ENCODE measurements at regions not wholly inside any gene's neighbourhood (a gene's known extent, or its start where the extent isn't known, plus 50 kb on each side); places are given as distances from the start of the nearest gene placed in this dataset.
"Not testable (repeated sequence)": the region's sequence is repeated elsewhere in the genome, so short reads cannot be mapped to it uniquely, and the experiment has no call there.

DNA sequence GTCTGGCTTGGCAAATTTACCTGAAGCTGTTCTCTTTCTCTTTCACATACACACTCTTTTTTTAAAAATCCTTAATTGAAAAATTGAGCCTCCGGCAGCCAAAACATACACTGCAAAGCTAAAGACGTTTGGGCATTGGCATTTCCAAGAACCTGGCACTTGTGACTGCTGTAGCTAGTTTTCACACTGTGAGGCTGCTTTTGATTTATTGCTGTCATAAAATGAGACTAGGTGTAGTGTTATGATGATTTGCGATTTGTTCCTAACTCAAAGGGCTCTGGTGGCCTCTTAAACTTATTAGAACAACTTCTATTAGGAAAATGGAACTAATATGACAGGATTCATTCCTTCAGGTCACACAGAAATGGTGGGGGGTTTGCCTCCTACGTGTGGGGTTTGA is 377.1 kb upstream of the FAR2 start:
- no peak for DNase-seq (ENCODE audit: low read depth in 2 of 2)

DNA sequence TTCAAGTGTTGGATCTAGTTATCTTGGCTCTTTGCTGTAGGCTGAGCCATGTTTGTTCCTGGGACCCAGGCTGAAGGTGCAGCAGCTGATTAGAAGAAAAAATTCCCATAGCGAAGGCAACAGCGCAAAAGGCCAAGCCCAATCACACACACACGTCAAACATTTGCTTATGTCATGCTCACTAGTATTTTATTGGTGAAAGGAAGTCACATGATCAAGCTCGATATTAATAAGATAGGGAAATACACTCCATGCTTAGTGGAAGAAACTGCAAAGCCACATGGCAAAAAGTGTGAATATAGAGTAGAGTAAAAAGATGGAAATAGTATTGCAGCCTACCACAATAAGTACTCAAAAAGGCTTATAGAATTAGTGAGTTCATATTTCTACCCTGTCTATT is 373.5 kb upstream of the FAR2 start:
- DNase-seq (ENCODE audit: low read depth in 2 of 2) = no peak

DNA sequence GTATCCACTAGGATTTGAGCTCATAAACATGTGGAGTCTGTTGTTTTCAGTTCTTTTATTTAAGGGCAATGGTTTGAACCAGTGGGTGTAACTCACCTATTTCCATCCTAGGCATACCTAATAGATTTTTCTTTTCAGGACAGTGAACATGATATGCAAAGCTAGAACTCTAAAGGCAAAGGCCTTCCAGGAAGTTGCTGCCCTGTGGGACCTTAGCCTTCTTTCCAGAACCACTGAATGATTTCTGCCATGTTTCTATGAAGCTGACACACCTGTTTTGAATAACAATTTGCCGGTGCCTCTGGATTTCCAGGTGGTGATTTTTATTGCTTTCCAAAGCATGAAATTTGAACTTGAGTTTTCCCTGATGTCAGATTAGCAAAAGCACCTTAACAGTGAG is 372.9 kb upstream of the FAR2 start:
- no peak for DNase-seq (ENCODE audit: low read depth in 2 of 2)

DNA sequence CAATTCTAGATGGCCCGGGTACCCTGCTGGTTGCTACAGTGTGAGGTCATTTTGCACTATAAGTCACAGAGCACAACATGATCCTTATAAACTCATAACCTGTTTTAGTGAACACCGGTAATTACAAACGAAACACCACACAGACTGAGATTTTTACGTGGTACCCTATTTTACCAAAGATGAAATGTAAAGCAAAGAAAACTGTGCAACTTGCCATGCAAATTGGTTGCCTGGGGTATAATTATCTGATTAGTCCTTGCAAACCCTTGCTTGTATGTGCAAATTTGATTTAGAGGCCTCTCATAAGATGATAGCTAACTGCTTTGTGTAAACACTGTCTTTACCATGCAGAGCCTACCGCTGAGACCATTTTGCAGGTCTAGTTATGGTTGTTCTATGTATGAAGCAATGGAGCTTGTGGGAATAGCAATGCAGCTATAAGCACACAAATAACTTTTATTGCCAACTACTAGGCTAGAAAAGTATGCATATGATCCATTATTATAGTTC is 372.1 kb upstream of the FAR2 start:
- no peak for DNase-seq (ENCODE audit: low read depth in 2 of 2)

DNA sequence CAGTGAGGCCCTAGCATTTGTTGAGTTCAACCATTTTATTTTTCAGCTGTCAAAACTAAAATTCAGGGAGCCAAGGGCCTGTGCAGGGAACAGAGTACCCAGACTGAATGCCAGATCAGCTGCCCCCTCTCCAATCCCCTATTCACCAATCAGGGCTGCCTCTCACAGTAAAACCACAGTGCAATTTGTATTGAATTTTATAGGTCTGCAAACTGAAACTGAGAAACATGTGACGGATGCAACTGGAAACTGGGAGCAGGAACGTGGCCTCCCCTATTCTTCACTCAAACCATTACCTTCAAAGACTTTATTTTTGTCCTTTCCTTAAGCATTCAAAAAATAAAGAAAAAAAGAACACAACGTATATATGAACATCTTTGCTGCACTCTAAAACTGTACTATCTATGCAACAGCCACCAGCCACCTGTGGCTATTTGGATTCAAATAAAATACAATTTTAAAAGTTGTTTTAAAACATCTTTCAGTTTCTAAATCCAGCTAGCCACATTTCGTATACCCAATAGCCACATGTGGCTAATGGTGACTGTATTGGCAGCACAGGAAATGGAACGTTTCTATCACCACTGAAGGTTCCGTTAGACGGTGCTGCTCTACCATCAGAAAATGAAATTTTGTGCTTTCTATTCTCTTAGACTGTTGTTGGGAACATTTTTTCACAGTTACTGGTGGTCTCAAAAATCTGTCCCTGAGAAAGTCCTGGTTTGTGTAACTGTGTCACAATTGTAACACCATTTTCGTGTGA is 371.3 kb upstream of the FAR2 start:
- no peak for DNase-seq (ENCODE audit: low read depth in 2 of 2)

DNA sequence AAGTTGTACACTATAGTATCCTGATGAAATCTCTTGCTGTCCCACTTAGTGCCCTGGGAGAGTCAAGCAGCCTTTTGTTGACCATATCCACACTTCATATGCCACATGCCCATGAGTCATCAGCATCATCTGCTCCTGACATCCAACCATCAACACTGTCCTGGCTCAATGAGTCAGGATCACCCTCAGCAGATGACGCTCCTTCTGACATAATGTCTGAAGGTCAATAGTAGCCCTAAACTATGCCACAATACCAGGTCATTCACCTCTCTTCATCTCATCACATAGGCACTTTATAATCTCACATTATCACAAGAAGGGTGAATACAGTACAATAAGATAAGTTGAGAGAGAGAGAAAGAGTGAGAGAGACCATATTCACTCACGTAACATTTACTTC is 369.0 kb upstream of the FAR2 start:
- DNase-seq (ENCODE audit: low read depth in 2 of 2) = no peak

DNA sequence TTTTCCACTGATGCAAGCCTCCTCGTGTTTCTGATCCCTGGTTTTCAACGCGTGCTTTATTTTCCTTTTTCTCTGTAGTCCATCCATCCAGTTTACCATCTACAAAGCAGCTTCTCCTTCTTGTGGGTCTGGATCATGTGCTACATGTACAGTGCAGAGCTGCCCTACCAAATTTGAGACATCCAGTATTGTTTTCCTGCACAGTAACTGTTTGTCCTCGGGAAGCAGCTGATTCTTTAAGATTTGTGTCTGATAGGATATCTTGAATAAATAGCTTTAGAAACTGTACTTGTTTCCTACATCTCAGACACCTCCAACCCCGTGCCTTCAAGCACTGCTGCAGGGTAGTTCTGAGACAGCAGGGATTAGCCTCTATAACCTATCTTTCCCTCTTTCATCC is 368.1 kb upstream of the FAR2 start:
- DNase-seq (ENCODE audit: low read depth in 2 of 2) = no peak

DNA sequence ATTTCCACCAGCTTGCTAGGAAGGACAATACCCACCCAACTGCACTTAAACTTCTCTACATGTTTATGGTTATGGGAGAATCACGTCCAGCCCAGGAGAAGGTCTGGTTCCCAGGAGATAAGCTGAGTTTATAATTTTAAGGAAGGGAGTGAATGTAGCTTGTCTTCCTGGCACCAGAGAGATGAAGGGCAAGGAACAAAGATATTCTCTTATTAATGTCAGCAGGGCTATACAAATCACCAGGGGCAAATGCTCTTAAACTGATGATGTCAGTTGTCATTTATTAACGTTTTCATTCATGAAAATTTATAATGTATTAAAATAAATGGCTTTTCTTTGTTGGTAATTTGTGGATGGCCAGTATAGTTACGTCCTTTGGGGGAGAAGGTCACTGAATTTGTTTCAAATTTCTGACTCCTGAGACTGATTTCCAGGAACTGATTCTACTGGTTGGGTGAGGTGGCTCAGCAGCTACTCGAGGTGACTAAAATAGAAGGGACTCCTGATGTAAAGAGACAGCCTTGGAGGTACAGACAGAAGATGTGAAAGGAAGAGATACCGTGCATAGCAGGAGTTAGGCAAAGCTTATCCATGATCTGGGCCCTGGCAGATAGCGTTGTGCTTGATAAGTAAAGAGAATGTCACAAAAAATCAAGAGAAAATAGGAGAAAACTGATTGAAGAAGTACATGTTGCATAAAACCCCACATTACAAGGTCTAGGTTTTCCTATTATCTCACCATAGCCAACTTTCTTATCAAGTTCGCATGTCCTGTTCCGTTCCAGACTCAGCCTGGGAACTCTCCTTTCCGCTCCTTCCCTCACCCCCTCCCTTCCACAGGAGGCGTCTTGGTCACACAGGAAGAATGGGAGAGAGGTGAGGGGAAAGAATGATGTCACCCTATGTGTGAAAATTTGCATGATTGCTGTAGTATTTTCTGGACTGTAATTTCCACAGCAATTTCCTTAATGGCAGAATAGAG is 367.1 kb upstream of the FAR2 start:
- DNase-seq (ENCODE audit: low read depth in 2 of 2) = no peak

DNA sequence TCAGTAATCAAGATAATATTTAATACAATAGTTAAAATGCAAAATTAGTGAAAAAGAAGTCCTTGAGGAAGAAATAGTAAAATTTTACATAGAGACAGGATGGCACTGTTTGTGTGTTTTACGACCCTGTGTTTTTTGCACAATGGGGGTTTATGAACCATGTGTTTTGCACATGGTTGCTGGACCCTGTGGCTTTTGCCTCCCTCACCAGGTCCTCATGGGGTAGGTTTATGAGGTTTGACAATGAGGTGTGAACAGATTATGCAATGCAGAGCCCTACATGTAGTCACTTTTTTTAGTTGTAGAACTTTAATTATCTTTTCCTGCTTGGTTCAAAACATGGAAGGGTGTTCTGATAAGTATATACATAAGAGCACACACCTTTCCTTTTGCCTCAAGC is 366.3 kb upstream of the FAR2 start:
- no peak for DNase-seq (ENCODE audit: low read depth in 2 of 2)

DNA sequence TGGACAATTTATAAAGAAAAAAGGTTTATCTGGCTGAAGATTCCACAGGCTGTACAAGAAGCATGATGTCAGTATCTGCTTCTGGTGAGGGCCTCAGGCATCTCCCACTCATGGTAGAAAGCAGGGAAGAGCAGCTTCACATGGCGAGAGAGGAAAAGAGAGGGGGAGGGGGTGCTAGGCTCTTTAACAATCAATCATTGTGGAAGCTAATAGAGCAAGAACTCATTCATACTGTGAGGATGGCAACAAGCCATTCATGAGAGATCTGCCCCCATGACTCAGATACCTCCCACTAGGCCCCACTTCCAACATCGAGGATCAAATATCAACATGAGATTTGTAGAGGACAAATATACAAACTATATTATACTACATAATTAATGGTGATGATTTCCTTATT is 361.9 kb upstream of the FAR2 start:
- DNase-seq (ENCODE audit: low read depth in 2 of 2) = no peak

DNA sequence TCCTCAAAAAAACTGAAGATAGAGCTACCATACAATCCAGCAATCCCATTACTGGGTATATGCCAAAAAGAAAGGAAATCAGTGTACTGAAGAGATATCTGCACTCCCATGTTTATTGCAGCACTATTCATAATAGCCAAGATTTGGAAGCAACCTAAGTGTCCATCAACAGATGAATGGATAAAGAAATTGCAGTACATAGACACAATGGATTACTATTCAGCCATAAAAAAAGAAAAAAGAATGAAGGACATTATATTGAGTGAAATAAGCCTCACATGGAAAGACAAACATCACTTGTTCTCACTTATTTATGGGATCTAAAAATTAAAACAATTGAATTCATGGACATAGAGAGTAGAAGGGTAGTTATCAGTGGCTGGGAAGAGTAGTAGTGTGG is 360.8 kb upstream of the FAR2 start:
- DNase-seq (ENCODE audit: low read depth in 2 of 2) = not testable (repeated sequence)

DNA sequence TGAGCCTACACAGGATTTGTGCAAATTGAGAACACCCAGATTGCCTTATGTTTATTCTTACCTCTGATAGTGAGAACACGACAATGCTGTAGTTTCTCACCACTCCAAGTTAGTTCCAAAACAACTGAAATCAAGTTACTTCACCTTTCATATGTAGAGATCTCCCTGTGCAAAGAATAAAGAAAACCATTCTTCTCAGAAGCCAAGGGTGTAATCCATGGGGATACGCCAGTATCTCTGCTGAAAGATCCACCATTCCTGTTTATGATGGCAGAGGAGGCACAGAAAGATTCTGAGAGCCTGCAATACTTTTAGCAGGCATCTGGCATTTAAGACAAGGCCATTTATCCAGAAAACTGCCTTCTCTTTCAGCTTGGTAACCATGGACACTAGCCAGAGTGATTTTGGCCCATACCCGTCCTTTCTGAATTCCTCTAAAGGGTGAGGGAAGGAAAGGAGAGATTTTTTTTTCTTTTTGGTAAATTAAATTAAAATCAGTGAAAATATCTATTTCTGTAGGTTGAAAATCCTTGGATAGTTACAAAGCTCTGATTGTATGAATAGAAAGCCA is 355.4 kb upstream of the FAR2 start:
- DNase-seq (ENCODE audit: low read depth in 2 of 2) = no peak

DNA sequence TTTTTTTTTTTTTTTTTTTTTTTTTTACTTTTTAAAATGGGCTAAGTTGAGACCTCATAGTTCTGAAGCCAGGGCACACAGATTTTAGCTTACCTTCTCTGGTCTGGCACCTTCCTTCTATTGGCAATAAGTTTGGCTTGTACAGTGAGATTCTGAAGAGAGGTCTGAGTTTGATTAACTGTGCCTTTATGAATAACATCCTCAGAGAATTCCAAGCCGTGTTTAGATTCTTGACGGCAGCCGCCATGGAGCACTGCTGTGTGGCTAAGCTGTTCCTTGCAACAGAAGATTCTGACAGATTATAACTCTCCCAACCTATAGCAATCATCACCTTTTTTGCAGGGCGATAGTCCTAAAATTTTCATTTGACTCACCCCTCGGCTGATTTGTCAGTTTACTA is 354.9 kb upstream of the FAR2 start:
- no peak for DNase-seq (ENCODE audit: low read depth in 2 of 2)

DNA sequence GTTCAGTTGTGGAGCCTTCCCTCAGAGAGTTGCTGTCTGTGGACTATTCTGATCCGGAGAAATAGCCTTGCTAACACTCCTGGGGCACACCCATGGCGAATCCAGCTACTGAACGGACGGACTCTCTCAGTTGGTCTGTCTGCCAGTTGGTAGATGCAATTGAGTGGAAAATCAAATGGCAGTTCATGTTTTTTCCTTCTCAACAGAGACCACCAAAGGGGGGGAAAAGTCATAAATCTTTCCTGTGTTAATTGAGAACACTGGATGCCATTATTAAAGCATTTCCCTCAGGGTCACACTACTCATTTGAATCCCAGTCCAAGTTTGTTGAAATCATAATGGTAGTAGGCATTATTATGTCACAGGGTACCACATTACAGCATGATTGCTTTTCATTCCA is 354.3 kb upstream of the FAR2 start:
- DNase-seq (ENCODE audit: low read depth in 2 of 2) = no peak

DNA sequence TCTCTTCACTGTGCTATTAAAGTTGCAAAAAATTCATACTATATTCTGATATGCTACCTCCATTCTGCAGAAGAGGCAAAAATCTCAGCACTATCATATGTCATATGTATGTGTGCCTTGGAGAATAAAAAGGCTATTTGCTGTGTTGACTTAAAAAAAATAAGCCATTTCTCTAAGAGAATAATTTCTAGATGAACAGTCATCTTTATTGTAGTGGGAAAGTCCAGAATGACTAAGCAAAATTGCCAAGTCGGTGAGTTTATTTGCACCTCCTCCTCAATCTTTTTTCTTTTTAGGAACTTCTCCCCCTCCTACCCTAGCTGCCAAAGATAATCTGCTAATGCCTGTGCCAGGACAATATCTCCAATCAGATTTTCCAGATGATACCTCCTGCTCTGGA is 353.8 kb upstream of the FAR2 start:
- DNase-seq (ENCODE audit: low read depth in 2 of 2) = no peak

DNA sequence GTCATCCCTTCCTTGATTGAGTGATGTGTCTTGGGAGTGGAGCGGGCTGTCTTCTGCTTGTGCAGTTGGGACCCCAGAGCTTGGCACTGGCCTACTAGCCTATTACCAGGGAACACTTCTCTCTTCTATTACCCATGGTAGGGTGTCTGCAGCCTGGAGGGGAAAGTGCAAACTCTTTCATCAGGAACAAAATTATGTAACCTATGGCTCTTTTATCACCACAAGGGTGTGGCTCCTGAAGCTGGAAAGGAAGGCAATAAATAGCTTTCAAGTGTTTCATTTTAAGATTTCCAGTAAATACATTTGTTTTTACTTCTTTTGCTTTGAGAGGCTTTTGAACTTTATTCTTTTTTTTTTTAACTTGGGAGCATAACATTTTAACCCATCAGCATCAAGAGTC is 349.7 kb upstream of the FAR2 start:
- DNase-seq (ENCODE audit: low read depth in 2 of 2) = no peak

DNA sequence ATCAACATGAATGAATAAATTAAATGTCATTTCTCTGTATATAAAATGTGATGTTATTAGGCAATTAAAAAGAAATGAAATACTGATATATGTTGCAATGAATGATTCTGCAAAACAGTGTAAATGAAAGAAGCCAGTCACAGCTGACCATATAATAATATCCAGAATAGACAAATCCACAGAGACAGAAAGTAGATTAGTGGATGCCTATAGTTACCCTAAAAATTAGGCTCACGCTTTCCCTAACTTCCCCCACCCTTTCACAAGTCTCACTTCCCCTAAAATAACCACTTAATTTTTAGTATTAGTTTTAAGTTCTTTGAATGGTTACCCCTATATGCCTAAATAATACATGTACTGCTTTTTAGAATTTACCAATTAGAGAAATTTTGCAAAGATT is 348.9 kb upstream of the FAR2 start:
- DNase-seq (ENCODE audit: low read depth in 2 of 2) = no peak

DNA sequence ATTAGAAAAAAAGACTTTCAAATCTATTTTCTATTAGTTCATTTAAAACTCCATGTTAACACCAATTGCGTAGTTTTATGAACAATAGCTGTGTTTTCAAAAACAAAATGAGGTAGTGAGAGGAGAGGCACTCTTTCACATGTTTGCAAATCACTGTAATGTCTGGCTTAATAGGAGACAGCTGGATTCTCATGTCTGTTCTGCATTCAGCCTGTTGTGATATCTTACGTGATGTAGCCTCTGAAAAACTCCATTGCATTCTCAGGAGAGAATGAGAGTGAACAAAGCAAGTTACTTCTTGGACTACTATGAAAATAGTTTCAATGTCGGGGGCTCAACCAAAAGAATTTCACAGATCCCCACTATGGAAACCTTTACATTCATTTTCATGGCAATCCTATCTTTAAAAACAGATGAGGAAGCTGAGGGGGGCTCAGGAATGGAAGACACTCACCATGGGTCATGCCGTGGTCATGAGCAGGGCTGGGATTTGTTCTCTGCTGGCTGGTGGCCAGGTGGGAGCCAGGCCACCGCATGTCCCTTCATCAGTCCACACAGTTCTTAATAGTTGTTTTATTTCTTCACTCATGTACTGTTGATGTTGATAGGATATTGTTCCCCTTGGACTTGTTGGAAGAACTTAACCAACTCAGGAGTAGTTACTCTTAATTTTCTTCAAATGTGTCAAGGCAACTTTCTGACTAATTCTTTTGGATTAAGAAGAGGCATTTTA is 346.2 kb upstream of the FAR2 start:
- DNase-seq (ENCODE audit: low read depth in 2 of 2) = no peak

DNA sequence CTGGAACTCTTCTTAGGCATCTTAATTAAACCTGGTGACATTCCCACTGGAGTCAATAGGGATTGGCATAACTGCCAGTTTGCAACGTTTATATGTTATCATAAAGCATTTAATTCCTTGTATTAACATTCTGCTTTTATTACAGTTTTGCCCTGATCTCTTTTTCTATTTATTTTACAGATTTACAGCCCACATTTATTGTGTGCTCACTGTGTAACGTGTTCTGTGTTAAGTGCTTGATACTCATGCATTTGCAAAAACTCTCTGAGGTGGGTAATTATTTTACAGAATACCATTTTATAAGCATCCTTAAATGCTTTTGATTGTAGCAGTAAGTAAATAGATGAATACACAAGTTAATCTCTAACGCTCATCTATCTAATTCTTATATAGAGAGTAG is 341.5 kb upstream of the FAR2 start:
- DNase-seq (ENCODE audit: low read depth in 2 of 2) = no peak

DNA sequence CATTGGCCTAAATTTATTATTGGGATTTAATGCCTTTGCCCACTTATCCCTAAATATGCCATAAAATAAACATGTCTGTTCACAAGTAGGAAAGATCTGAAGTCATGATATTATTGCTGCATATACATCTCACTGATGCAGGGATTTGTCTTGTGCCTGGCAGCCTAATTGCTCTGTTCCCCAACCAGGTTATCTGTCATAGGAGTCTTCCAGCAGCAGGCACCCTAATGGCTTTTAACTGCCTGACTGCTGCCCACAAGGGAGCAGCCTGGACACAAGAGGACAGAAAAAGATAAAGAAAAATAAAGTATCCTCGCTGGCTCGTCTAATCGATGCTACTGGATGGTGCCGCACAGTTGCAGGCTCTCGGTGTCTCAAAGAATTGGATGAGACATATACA is 337.6 kb upstream of the FAR2 start:
- DNase-seq (ENCODE audit: low read depth in 2 of 2) = no peak

DNA sequence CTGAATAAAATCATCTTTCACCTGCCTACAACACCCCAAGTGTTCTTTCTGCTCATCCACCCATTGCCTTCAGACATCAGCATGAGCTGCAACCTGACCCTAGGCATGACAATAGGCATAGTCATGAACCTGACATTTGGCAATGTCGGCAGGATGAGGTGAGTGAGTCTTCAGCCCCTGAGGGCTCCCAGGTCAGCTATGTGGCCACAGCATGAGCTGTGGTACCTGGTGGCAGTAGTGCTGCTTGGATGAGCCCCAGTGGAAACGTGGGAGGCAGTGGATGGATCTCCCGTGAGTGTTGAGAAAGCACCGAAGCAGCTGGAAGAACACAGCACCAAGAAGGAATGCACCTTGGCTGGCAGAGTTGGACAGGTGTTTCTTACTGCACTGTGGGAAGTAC is 334.8 kb upstream of the FAR2 start:
- DNase-seq (ENCODE audit: low read depth in 2 of 2) = no peak

DNA sequence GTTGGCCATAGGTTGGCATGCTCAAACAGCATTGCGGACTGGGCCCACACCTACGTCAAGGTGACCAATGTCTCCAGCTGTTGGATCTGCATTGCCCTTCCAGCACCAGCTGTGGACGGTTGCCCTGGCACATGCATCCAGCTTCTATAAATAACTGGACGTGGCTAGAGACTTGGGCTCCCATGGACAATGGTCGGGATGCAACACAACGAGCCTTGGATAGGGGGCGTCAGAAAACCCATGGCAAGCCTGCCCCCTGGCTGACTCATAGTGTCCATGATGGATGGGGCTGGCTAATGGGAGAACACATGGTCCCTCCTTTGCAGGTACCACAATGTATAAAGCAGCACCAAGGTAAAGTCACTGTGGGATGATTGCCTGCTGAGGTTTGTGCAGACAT is 331.6 kb upstream of the FAR2 start:
- no peak for DNase-seq (ENCODE audit: low read depth in 2 of 2)
